SK-N-SH (cell line): ENCODE measurements at regions not wholly inside any gene's neighbourhood (a gene's known extent, or its start where the extent isn't known, plus 50 kb on each side); places are given as distances from the start of the nearest gene placed in this dataset.

ENCODE experiments used
- CTCF ChIA-PET: fragments of 300-600, 350-600 bp; formaldehyde crosslinking; extraction: SDS; loops from one replicate; lab custom pipeline; 2021; lab: Yijun Ruan, JAX
- POLR2A ChIA-PET: fragments of 350-600 bp; sonication (Branson Sonifier 250); formaldehyde crosslinking; extraction: SDS; loops from one replicate; lab custom pipeline; 2020; ENCODE audit warnings: antibody characterized with exemption, inconsistent platforms; lab: Yijun Ruan, JAX
- DNase-seq: peaks from one replicate; pipeline ENCODE4 v3.0.0; 2012
- H2AFZ ChIP-seq: fragments of 200-600 bp; sonication (generic); 2 replicates; pipeline ENCODE4 v1.8.1; 2016; ENCODE audit warnings: antibody characterized with exemption, mild to moderate bottlenecking, low read depth
- H3F3A ChIP-seq: fragments of 200-600 bp; sonication (generic); replicated peaks from 2 replicates; pipeline ENCODE3; 2016; ENCODE audit warnings: antibody characterized with exemption, mild to moderate bottlenecking; ENCODE audit not compliant: insufficient read depth
- H3K27ac ChIP-seq, 2 experiments: fragments of 200-500 bp in 1 of 2; fragments of 200-600 bp in 1 of 2; sonication (Bioruptor generic) in 1 of 2; sonication (generic), shearing (Covaris generic) in 1 of 2; 2 replicates each; pipeline versions ENCODE4 v1.5.1 to v1.6.1; 2014 to 2016; ENCODE audit warnings: low read depth in 2 of 2, inconsistent platforms in 1 of 2, low read length in 1 of 2, mild to moderate bottlenecking in 1 of 2, mixed read lengths in 1 of 2
- H3K27me3 ChIP-seq: fragments of 200-600 bp; sonication (generic), shearing (Covaris generic); 2 replicates; pipeline ENCODE4 v1.6.1; 2016; ENCODE audit warnings: mixed run types; ENCODE audit not compliant: insufficient read depth
- H3K36me3 ChIP-seq, 2 experiments: fragments of 200-500 bp in 1 of 2; fragments of 200-600 bp in 1 of 2; sonication (Bioruptor generic) in 1 of 2; sonication (generic) in 1 of 2; replicated peaks in 1 of 2; 2 replicates each; pipeline versions ENCODE3 to v1.5.1; 2014 to 2016; ENCODE audit warnings: low read length in 1 of 2, mild to moderate bottlenecking in 1 of 2; ENCODE audit not compliant: insufficient read depth in 2 of 2, control insufficient read depth in 1 of 2
- H3K4me1 ChIP-seq, 2 experiments: fragments of 200-500 bp in 1 of 2; fragments of 200-600 bp in 1 of 2; sonication (Bioruptor generic) in 1 of 2; sonication (generic), shearing (Covaris generic) in 1 of 2; 2 replicates each; pipeline versions ENCODE4 v1.5.1 to v1.6.1; 2014 to 2016; ENCODE audit warnings: low read depth in 1 of 2, low read length in 1 of 2, mixed run types in 1 of 2; ENCODE audit not compliant: insufficient read depth in 2 of 2, control insufficient read depth in 1 of 2
- H3K4me2 ChIP-seq: fragments of 200-600 bp; sonication (generic), shearing (Covaris generic); 2 replicates; pipeline ENCODE4 v1.6.1; 2017; ENCODE audit warnings: mixed run types
- H3K4me3 ChIP-seq, 2 experiments: fragments of 200-500 bp in 1 of 2; fragments of 200-600 bp in 1 of 2; sonication (Bioruptor generic) in 1 of 2; sonication (generic), shearing (Covaris generic) in 1 of 2; 2 replicates each; pipeline versions ENCODE4 v1.5.1 to v1.8.1; 2014 to 2016; ENCODE audit warnings: low read depth in 2 of 2, inconsistent platforms in 1 of 2, low read length in 1 of 2, mild to moderate bottlenecking in 1 of 2, mixed read lengths in 1 of 2, moderate library complexity in 1 of 2
- H3K79me2 ChIP-seq: fragments of 200-600 bp; sonication (generic); 2 replicates; pipeline ENCODE4 v1.8.1; 2017; ENCODE audit warnings: mild to moderate bottlenecking; ENCODE audit not compliant: insufficient read depth
- H3K9ac ChIP-seq: fragments of 200-600 bp; sonication (generic); 2 replicates; pipeline ENCODE4 v1.6.1; 2017; ENCODE audit warnings: mixed run types
- H3K9me2 ChIP-seq: fragments of 200-600 bp; sonication (generic); 2 replicates; pipeline ENCODE4 v1.6.1; 2017; ENCODE audit warnings: mixed run types
- H3K9me3 ChIP-seq: fragments of 200-600 bp; sonication (generic); 2 replicates; pipeline ENCODE4 v1.6.1; 2017; ENCODE audit warnings: mixed run types, mild to moderate bottlenecking, moderate library complexity
- H4K20me1 ChIP-seq: fragments of 200-600 bp; sonication (generic); 2 replicates; pipeline ENCODE4 v1.6.1; 2017; ENCODE audit warnings: mild to moderate bottlenecking, mixed run types; ENCODE audit not compliant: insufficient read depth
- CTCF ChIP-seq: fragments of 200-600 bp; sonication (generic); IDR thresholded peaks from 2 replicates; pipeline ENCODE4 v1.6.1; 2017; ENCODE audit warnings: antibody characterized with exemption, mild to moderate bottlenecking, moderate library complexity
- ELF1 ChIP-seq: IDR thresholded peaks from 2 replicates; pipeline ENCODE4 v1.4.0; 2012
- FOSL2 ChIP-seq: IDR thresholded peaks from 2 replicates; pipeline ENCODE4 v1.4.0; 2012; ENCODE audit warnings: low read depth, mild to moderate bottlenecking, moderate library complexity, borderline replicate concordance
- FOXJ3 ChIP-seq: sonication (generic); formaldehyde crosslinking; IDR thresholded peaks from 2 replicates; pipeline ENCODE4 v1.5.1; 2020; ENCODE audit warnings: mild to moderate bottlenecking, missing genetic modification reagents
- FOXM1 ChIP-seq: IDR thresholded peaks from 2 replicates; pipeline ENCODE4 v1.4.0; 2012; ENCODE audit warnings: low read depth, mild to moderate bottlenecking
- GABPA ChIP-seq: IDR thresholded peaks from 2 replicates; pipeline ENCODE4 v1.4.0; 2012; ENCODE audit warnings: low read depth, mild to moderate bottlenecking
- GATA2 ChIP-seq: sonication (generic); formaldehyde crosslinking; IDR thresholded peaks from 2 replicates; pipeline ENCODE4 v1.5.0; 2020; ENCODE audit warnings: mild to moderate bottlenecking, missing genetic modification reagents
- IRF3 ChIP-seq: fragments of 150-350 bp; IDR thresholded peaks from 2 replicates; pipeline ENCODE4 v1.6.1; 2016; ENCODE audit warnings: mild to moderate bottlenecking, low read depth, low read length
- JUND ChIP-seq: IDR thresholded peaks from 2 replicates; pipeline ENCODE4 v1.4.0; 2012
- MAX ChIP-seq: IDR thresholded peaks from 2 replicates; pipeline ENCODE4 v1.4.0; 2012; ENCODE audit warnings: low read depth
- MXI1 ChIP-seq: IDR thresholded peaks from 2 replicates; pipeline ENCODE4 v1.6.1; 2012; ENCODE audit warnings: mild to moderate bottlenecking, low read depth, low read length, improper control_type of control experiment
- NFIC ChIP-seq: IDR thresholded peaks from 2 replicates; pipeline ENCODE4 v1.4.0; 2012; ENCODE audit warnings: borderline replicate concordance
- NRF1 ChIP-seq: IDR thresholded peaks from 2 replicates; pipeline ENCODE4 v1.6.1; 2012; ENCODE audit warnings: low read depth, mild to moderate bottlenecking, low read length
- REST ChIP-seq: IDR thresholded peaks from 2 replicates; pipeline ENCODE4 v1.6.1; 2012; ENCODE audit warnings: mild to moderate bottlenecking, low read depth, low read length, moderate library complexity
- RFX5 ChIP-seq: IDR thresholded peaks from 2 replicates; pipeline ENCODE4 v1.6.1; 2012; ENCODE audit warnings: mild to moderate bottlenecking, improper control_type of control experiment, low read length
- RXRA ChIP-seq: IDR thresholded peaks from 2 replicates; pipeline ENCODE4 v1.4.0; 2012; ENCODE audit warnings: low read depth, mild to moderate bottlenecking, borderline replicate concordance
- SIN3A ChIP-seq: IDR thresholded peaks from 2 replicates; pipeline ENCODE4 v1.6.1; 2012; ENCODE audit warnings: low read depth, mild to moderate bottlenecking, low read length, moderate library complexity, borderline replicate concordance
- TCF12 ChIP-seq: IDR thresholded peaks from 2 replicates; pipeline ENCODE4 v1.4.0; 2012
- TEAD4 ChIP-seq: IDR thresholded peaks from 2 replicates; pipeline ENCODE4 v1.4.0; 2012; ENCODE audit warnings: mild to moderate bottlenecking, borderline replicate concordance; ENCODE audit not compliant: insufficient read depth
- YY1 ChIP-seq: IDR thresholded peaks from 2 replicates; pipeline ENCODE4 v1.4.0; 2012; ENCODE audit warnings: low read depth, mild to moderate bottlenecking
- WGBS: methylation state at CpG from one replicate; pipeline ENCODE4 v1.1.6; 2017; ENCODE audit warnings: low lambda C conversion rate; 5-methylcytosine and 5-hydroxymethylcytosine counted together
- TF ChIP-seq, protein P1 (sequence below): IDR thresholded peaks from 2 replicates; pipeline ENCODE4 v1.4.0; 2012; ENCODE audit warnings: low read depth, borderline replicate concordance

GRCh38 chr9:109585796-109586195, 87.7 kb upstream of the PTPN3 start (continued):
- TF ChIP-seq REST (no peak), RFX5 (no peak)
- TF ChIP-seq, protein P1, sequence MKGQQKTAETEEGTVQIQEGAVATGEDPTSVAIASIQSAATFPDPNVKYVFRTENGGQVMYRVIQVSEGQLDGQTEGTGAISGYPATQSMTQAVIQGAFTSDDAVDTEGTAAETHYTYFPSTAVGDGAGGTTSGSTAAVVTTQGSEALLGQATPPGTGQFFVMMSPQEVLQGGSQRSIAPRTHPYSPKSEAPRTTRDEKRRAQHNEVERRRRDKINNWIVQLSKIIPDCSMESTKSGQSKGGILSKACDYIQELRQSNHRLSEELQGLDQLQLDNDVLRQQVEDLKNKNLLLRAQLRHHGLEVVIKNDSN: no peak

DNA sequence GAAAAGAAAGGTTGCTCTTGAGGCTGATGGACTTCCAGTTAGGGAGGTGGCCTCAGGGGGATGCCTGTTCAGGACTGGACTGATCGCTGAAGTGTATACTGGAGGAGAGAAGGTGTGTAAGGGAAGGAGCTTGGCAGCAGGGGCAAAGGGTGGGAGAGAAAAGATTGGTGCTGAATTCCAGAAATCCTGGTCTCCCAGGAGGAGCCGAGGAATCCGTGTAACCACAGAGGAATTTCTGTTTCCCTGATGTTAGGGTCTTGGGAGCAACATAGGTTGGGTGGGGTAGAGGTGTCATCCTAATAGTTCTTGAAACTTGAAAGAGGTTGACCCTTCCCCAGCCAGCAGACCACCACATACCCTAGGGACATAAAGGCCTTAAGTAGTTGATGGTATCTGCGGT, 88.9 kb upstream of the PTPN3 start:
- Histone ChIP-seq H3K79me2 (no peaks in the 10 kb centered on the region), H3K4me1 (no peaks in the 10 kb centered on the region), H4K20me1 (no peaks in the 10 kb centered on the region), H3K27ac (no peak overlapping the region), H3K9me3 (peaks cover 4% of the 10 kb centered on the region; the same call in 1 of the 2 replicates), H3K36me3 (no peaks in the 10 kb centered on the region), H3F3A (peaks cover 14% of the 10 kb centered on the region), H2AFZ (no peak overlapping the region), H3K4me3 (no peak overlapping the region)
- no peak for DNase-seq
- WGBS: 10% methylated on average over 4 of the region's 4 CpGs
- POLR2A ChIA-PET: no interaction called here
- CTCF ChIA-PET: interaction anchor here (0.7 to 1.5 kb wide), 2 partner anchors 13 to 117 kb away, joined by 3 to 4 read pairs; no protein-coding TSS in a partner anchor
- TF ChIP-seq SIN3A (no peak), GABPA (no peak), ELF1 (no peak), RXRA (no peak), NFIC (no peak), NRF1 (no peak), FOXM1 (no peak), CTCF (no peak), FOSL2 (no peak), MAX (no peak), MXI1 (no peak), TEAD4 (no peak), GATA2 (CRISPR knock-in tag) (no peak), YY1 (no peak), TCF12 (no peak), FOXJ3 (no peak), JUND (no peak), IRF3 (no peak)
- TF ChIP-seq, protein P1: no peak
- TF ChIP-seq, all 33 proteins: peak for 0
- Histone ChIP-seq H3K27me3 (no peaks in the 10 kb centered on the region; the same call in 1 of the 2 replicates), H3K4me2 (no peak overlapping the region), H3K9ac (no peak overlapping the region), H3K9me2 (no peaks in the 10 kb centered on the region)
